ENCODE measurements at regions not wholly inside any gene's neighbourhood (a gene's known extent, or its start where the extent isn't known, plus 50 kb on each side); places are given as distances from the start of the nearest gene placed in this dataset.
"Not testable (repeated sequence)": the region's sequence is repeated elsewhere in the genome, so short reads cannot be mapped to it uniquely, and the experiment has no call there.

GRCh38 chr13:54004026-54004699 is 975.5 kb downstream of the OLFM4 start:
- DNase-seq: no peak

- no peak for DNase-seq
These were observed 987.9 kb downstream of the OLFM4 start for GRCh38 chr13:54016542-54016941.

GRCh38 chr13:54018485-54018884 is 989.9 kb downstream of the OLFM4 start:
- DNase-seq: no peak

- no peak for DNase-seq
These were observed 1000.6 kb downstream of the OLFM4 start for GRCh38 chr13:54029226-54029625.

- no peak for DNase-seq
These were observed 1001.1 kb downstream of the OLFM4 start for GRCh38 chr13:54029720-54030119.

GRCh38 chr13:54033323-54033861 is 1004.8 kb downstream of the OLFM4 start:
- no peak for DNase-seq

GRCh38 chr13:54034047-54034446 is 1005.4 kb downstream of the OLFM4 start:
- no peak for DNase-seq

- not testable (repeated sequence) for DNase-seq
These were observed 1028.8 kb downstream of the OLFM4 start for GRCh38 chr13:54057416-54057815.

- not testable (repeated sequence) for DNase-seq
These were observed 1041.3 kb downstream of the OLFM4 start for GRCh38 chr13:54069958-54070357.

GRCh38 chr13:54077569-54077968 is 1049.0 kb downstream of the OLFM4 start:
- DNase-seq: no peak

GRCh38 chr13:54078271-54078870 is 1049.8 kb downstream of the OLFM4 start:
- no peak for DNase-seq

GRCh38 chr13:54082309-54082708 is 1053.7 kb downstream of the OLFM4 start:
- not testable (repeated sequence) for DNase-seq

GRCh38 chr13:54091884-54092283 is 1063.3 kb downstream of the OLFM4 start:
- DNase-seq: no peak

- DNase-seq: no peak
These were observed 1064.1 kb downstream of the OLFM4 start for GRCh38 chr13:54092686-54093085.

GRCh38 chr13:54110597-54110996 is 1082.0 kb downstream of the OLFM4 start:
- no peak for DNase-seq

GRCh38 chr13:54124700-54125099 is 1096.1 kb downstream of the OLFM4 start:
- DNase-seq: no peak

- not testable (repeated sequence) for DNase-seq
These were observed 1102.3 kb downstream of the OLFM4 start for GRCh38 chr13:54130931-54131330.

GRCh38 chr13:54131433-54131832 is 1102.8 kb downstream of the OLFM4 start:
- DNase-seq: not testable (repeated sequence)

GRCh38 chr13:54132127-54132526 is 1103.5 kb downstream of the OLFM4 start:
- not testable (repeated sequence) for DNase-seq

- DNase-seq: not testable (repeated sequence)
These were observed 1104.1 kb downstream of the OLFM4 start for GRCh38 chr13:54132720-54133119.

- DNase-seq: no peak
These were observed 1105.1 kb downstream of the OLFM4 start for GRCh38 chr13:54133746-54134145.

- no peak for DNase-seq
These were observed 1116.2 kb downstream of the OLFM4 start for GRCh38 chr13:54144828-54145227.

- no peak for DNase-seq
These were observed 1122.2 kb downstream of the OLFM4 start for GRCh38 chr13:54150851-54151250.
